Astrocyte (in vitro differentiated cells and primary cell): ENCODE measurements at regions not wholly inside any gene's neighbourhood (a gene's known extent, or its start where the extent isn't known, plus 50 kb on each side); places are given as distances from the start of the nearest gene placed in this dataset.

Source experiments
- DNase-seq: peaks from one replicate; pipeline ENCODE4 v3.0.0-alpha.2; 2010; ENCODE audit warnings: low read depth
- FAIRE-seq: peaks from 2 replicates; lab custom pipeline; 2011; peaks lifted over from hg19 to GRCh38; lab: Jason Lieb, UNC
- H2AFZ ChIP-seq: 2 replicates; pipeline ENCODE4 v1.6.0; 2012; ENCODE audit warnings: low read depth, low read length, inconsistent platforms
- H3K27ac ChIP-seq: 2 replicates; pipeline ENCODE4 v1.5.1; 2011; ENCODE audit warnings: low read depth, low read length, inconsistent platforms
- H3K27me3 ChIP-seq: 2 replicates; pipeline ENCODE4 v1.6.0; 2011; ENCODE audit warnings: low read length, inconsistent platforms; ENCODE audit not compliant: insufficient read depth
- H3K36me3 ChIP-seq: 2 replicates; pipeline ENCODE4 v1.5.1; 2011; ENCODE audit warnings: low read length, inconsistent platforms; ENCODE audit not compliant: insufficient read depth
- H3K4me1 ChIP-seq: 2 replicates; pipeline ENCODE4 v1.5.1; 2011; ENCODE audit warnings: low read length, inconsistent platforms; ENCODE audit not compliant: insufficient read depth
- H3K4me2 ChIP-seq: 2 replicates; pipeline ENCODE4 v1.6.0; 2012; ENCODE audit warnings: low read length, inconsistent platforms
- H3K4me3 ChIP-seq: 2 replicates; pipeline ENCODE4 v1.5.1; 2011; ENCODE audit warnings: low read depth, mild to moderate bottlenecking, low read length, inconsistent platforms; ENCODE audit not compliant: insufficient read depth
- H3K79me2 ChIP-seq: 2 replicates; pipeline ENCODE4 v1.6.0; 2012; ENCODE audit warnings: mild to moderate bottlenecking, low read length, inconsistent platforms; ENCODE audit not compliant: insufficient read depth
- H3K9ac ChIP-seq: 2 replicates; pipeline ENCODE4 v1.6.0; 2012; ENCODE audit warnings: mild to moderate bottlenecking, low read length, inconsistent platforms
- H3K9me3 ChIP-seq: 2 replicates; pipeline ENCODE4 v1.5.1; 2012; ENCODE audit warnings: low read depth, mild to moderate bottlenecking, low read length, inconsistent platforms; ENCODE audit not compliant: insufficient read depth
- H4K20me1 ChIP-seq: 2 replicates; pipeline ENCODE4 v1.6.0; 2012; ENCODE audit warnings: low read length, inconsistent platforms; ENCODE audit not compliant: insufficient read depth
- H3K27ac Mint-ChIP-seq: one replicate; pipeline ENCODE4 v1.8.0; 2021; ENCODE audit warnings: mild to moderate bottlenecking, mixed read lengths; ENCODE audit not compliant: unreplicated experiment
- H3K27me3 Mint-ChIP-seq: one replicate; pipeline ENCODE4 v1.8.0; 2021; ENCODE audit warnings: low read depth, mixed read lengths; ENCODE audit not compliant: unreplicated experiment
- H3K36me3 Mint-ChIP-seq: one replicate; pipeline ENCODE4 v1.8.0; 2021; ENCODE audit warnings: low read depth, mixed read lengths; ENCODE audit not compliant: unreplicated experiment
- H3K4me1 Mint-ChIP-seq: one replicate; pipeline ENCODE4 v1.8.0; 2021; ENCODE audit warnings: low read depth, mixed read lengths; ENCODE audit not compliant: unreplicated experiment
- H3K4me3 Mint-ChIP-seq: one replicate; pipeline ENCODE4 v1.8.0; 2021; ENCODE audit warnings: mild to moderate bottlenecking, moderate library complexity, mixed read lengths; ENCODE audit not compliant: unreplicated experiment
- H3K9me3 Mint-ChIP-seq: one replicate; pipeline ENCODE4 v1.8.0; 2021; ENCODE audit warnings: mild to moderate bottlenecking, mixed read lengths; ENCODE audit not compliant: unreplicated experiment
- CTCF ChIP-seq: IDR thresholded peaks from 2 replicates; pipeline ENCODE4 v1.5.1; 2011; ENCODE audit warnings: low read depth, mild to moderate bottlenecking, inconsistent platforms, low read length, moderate library complexity; ENCODE audit not compliant: insufficient read depth
- EZH2 ChIP-seq: IDR thresholded peaks from 2 replicates; pipeline ENCODE4 v1.6.1; 2012; ENCODE audit warnings: mild to moderate bottlenecking, low read length, inconsistent platforms; ENCODE audit not compliant: insufficient read depth

- Histone ChIP-seq H3K4me2 (no peak overlapping the region), H3K9me3 (peaks cover 3% of the 10 kb centered on the region), H3K27ac (no peak overlapping the region), H3K4me1 (no peaks in the 10 kb centered on the region), H3K9ac (no peak overlapping the region), H3K79me2 (no peaks in the 10 kb centered on the region), H3K36me3 (no peaks in the 10 kb centered on the region), H3K4me3 (no peak overlapping the region), H4K20me1 (no peaks in the 10 kb centered on the region), H2AFZ (no peak overlapping the region), H3K27me3 (no peaks in the 10 kb centered on the region)
- Mint-ChIP-seq H3K36me3 (peaks cover 3% of the 10 kb centered on the region), H3K4me1 (peaks cover 2% of the 10 kb centered on the region), H3K4me3 (no peak overlapping the region), H3K27ac (no peak overlapping the region), H3K9me3 (peaks cover 3% of the 10 kb centered on the region), H3K27me3 (peaks cover 18% of the 10 kb centered on the region)
- DNase-seq (no peak), FAIRE-seq (no peak)
- TF ChIP-seq CTCF, result no peak
- TF ChIP-seq EZH2, result no peak
Measured at GRCh38 chr12:4088451-4088850, 185.1 kb upstream of the CCND2 start.

- Histone ChIP-seq H3K36me3 (no peaks in the 10 kb centered on the region), H3K9me3 (no peaks in the 10 kb centered on the region), H3K9ac (no peak overlapping the region), H3K4me3 (no peak overlapping the region), H4K20me1 (no peaks in the 10 kb centered on the region), H2AFZ (no peak overlapping the region), H3K27me3 (no peaks in the 10 kb centered on the region), H3K4me2 (no peak overlapping the region), H3K4me1 (no peaks in the 10 kb centered on the region), H3K27ac (no peak overlapping the region), H3K79me2 (no peaks in the 10 kb centered on the region)
- no peak for FAIRE-seq
- Mint-ChIP-seq H3K9me3 (peaks cover 3% of the 10 kb centered on the region), H3K4me1 (peaks cover 2% of the 10 kb centered on the region), H3K27ac (no peak overlapping the region), H3K4me3 (no peak overlapping the region), H3K27me3 (peaks cover 29% of the 10 kb centered on the region), H3K36me3 (peaks cover 3% of the 10 kb centered on the region)
- no peak for DNase-seq
- TF ChIP-seq CTCF (no peak), EZH2 (no peak)
Measured at GRCh38 chr12:4086481-4086880, 187.1 kb upstream of the CCND2 start.

- no peak for DNase-seq
- Histone ChIP-seq H4K20me1 (no peaks in the 10 kb centered on the region), H2AFZ (no peak overlapping the region), H3K27ac (no peak overlapping the region), H3K79me2 (no peaks in the 10 kb centered on the region), H3K9ac (no peak overlapping the region), H3K4me1 (no peaks in the 10 kb centered on the region), H3K36me3 (no peaks in the 10 kb centered on the region), H3K27me3 (peaks cover 2% of the 10 kb centered on the region), H3K4me3 (no peak overlapping the region), H3K4me2 (no peak overlapping the region), H3K9me3 (no peaks in the 10 kb centered on the region)
- peaks cover 2% of the 10 kb centered on the region for H3K9me3 Mint-ChIP-seq
- TF ChIP-seq CTCF, result no peak
- TF ChIP-seq EZH2, result no peak
- H3K27ac Mint-ChIP-seq, result no peak overlapping the region
- peaks cover 30% of the 10 kb centered on the region for H3K27me3 Mint-ChIP-seq
- H3K4me1 Mint-ChIP-seq, result peaks cover 2% of the 10 kb centered on the region
- H3K36me3 Mint-ChIP-seq, result no peaks in the 10 kb centered on the region
- no peak overlapping the region for H3K4me3 Mint-ChIP-seq
- FAIRE-seq, result no peak
Measured at GRCh38 chr12:4084573-4084972, 189.0 kb upstream of the CCND2 start.
